Upper lobe of right lung (tissue), 1 donor: ENCODE measurements at regions not wholly inside any gene's neighbourhood (a gene's known extent, or its start where the extent isn't known, plus 50 kb on each side); places are given as distances from the start of the nearest gene placed in this dataset.

Experiments used
- ATAC-seq: fragments of 200-7000 bp; cut with Tn5 transposase; one replicate; pipeline ENCODE4 v1.9.1; 2020; ENCODE audit warnings: mild to moderate bottlenecking, moderate library complexity
- DNase-seq: peaks from one replicate; pipeline ENCODE4 v3.0.0-alpha.2; 2020
- H3K27ac ChIP-seq: fragments of 200-600 bp; one replicate; pipeline ENCODE4 v1.8.0; 2022
- H3K27me3 ChIP-seq: fragments of 200-600 bp; one replicate; pipeline ENCODE4 v1.8.0; 2022; ENCODE audit warnings: mild to moderate bottlenecking
- H3K36me3 ChIP-seq: fragments of 200-600 bp; one replicate; pipeline ENCODE4 v1.8.0; 2022
- H3K4me1 ChIP-seq: fragments of 200-600 bp; one replicate; pipeline ENCODE4 v1.8.0; 2022
- H3K4me3 ChIP-seq: fragments of 200-600 bp; one replicate; pipeline ENCODE4 v1.8.0; 2022; ENCODE audit warnings: mild to moderate bottlenecking
- H3K9me3 ChIP-seq: fragments of 200-600 bp; one replicate; pipeline ENCODE4 v1.8.0; 2022
- intact Hi-C: fragments of 100-400 bp; cut with DNase I; formaldehyde crosslinking; loops from one replicate; pipeline ENCODE4 v1.11.0; 2022
- TF ChIP-seq, protein P1 (sequence below): fragments of 200-600 bp; IDR thresholded peaks from one replicate; pipeline ENCODE4 v1.8.0; 2022; ENCODE audit warnings: antibody characterized with exemption
- donor health status: DM: no; HTN: yes; CAD: no; lungs with severe emphysema.

GRCh38 chr18:41145516-41145915 lies 809.5 kb upstream of the PIK3C3 start:
- Histone ChIP-seq H3K27me3 (no peaks in the 10 kb centered on the region), H3K36me3 (no peaks in the 10 kb centered on the region), H3K9me3 (no peaks in the 10 kb centered on the region), H3K4me1 (no peaks in the 10 kb centered on the region), H3K27ac (no peak overlapping the region), H3K4me3 (no peak overlapping the region)
- DNase-seq (no peak), ATAC-seq (no peak)
- intact Hi-C loops, result no loop called here
- TF ChIP-seq, protein P1, sequence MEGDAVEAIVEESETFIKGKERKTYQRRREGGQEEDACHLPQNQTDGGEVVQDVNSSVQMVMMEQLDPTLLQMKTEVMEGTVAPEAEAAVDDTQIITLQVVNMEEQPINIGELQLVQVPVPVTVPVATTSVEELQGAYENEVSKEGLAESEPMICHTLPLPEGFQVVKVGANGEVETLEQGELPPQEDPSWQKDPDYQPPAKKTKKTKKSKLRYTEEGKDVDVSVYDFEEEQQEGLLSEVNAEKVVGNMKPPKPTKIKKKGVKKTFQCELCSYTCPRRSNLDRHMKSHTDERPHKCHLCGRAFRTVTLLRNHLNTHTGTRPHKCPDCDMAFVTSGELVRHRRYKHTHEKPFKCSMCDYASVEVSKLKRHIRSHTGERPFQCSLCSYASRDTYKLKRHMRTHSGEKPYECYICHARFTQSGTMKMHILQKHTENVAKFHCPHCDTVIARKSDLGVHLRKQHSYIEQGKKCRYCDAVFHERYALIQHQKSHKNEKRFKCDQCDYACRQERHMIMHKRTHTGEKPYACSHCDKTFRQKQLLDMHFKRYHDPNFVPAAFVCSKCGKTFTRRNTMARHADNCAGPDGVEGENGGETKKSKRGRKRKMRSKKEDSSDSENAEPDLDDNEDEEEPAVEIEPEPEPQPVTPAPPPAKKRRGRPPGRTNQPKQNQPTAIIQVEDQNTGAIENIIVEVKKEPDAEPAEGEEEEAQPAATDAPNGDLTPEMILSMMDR, result no peak

DNA sequence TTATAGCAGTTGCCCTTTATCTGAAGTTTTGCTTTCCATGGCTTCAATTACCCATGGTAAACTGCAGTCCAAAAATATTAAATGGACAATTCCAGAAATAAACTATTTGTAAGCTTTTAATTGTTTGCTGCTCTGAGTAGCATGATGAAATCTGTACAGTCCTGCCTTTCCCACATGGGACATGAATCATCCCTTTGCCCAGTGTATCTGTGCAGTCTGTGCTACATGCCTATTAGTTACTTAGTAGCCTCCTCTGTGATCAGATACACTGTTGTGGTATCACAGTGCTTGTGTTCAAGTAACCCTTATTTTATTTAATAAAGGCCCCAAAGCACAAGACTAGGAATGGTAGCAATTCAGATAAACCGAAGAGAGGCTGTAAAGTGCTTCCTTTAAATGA lies 810.6 kb upstream of the PIK3C3 start:
- H3K4me1 ChIP-seq, result no peaks in the 10 kb centered on the region
- intact Hi-C loops, result no loop called here
- no peaks in the 10 kb centered on the region for H3K9me3 ChIP-seq
- no peaks in the 10 kb centered on the region for H3K36me3 ChIP-seq
- TF ChIP-seq, protein P1, result no peak
- DNase-seq (no peak), ATAC-seq (no peak)
- H3K27me3 ChIP-seq, result no peaks in the 10 kb centered on the region
- H3K4me3 ChIP-seq, result no peak overlapping the region
- no peak overlapping the region for H3K27ac ChIP-seq

DNA sequence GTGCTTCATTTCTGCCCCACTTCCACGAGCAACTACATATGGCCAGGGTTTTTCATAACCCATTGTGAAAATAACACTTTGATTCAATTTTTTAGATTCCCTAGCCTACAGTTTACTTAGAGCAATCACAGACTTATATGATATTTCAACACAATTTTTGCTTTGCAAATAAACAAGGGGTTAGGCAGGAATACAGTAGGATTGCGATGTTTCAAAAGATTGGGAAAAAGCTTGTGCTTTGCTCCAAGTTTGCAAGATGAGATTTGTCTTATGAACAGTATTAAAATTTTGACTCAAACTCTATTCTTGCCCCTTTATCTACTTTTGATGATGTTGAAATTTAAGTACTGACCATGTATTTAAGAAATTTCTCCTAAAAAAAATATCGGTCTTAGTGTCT lies 814.5 kb upstream of the PIK3C3 start:
- DNase-seq, result no peak
- no peaks in the 10 kb centered on the region for H3K36me3 ChIP-seq
- TF ChIP-seq, protein P1, result no peak
- intact Hi-C loops, result no loop called here
- H3K27me3 ChIP-seq, result no peaks in the 10 kb centered on the region
- H3K9me3 ChIP-seq, result no peaks in the 10 kb centered on the region
- no peak overlapping the region for H3K4me3 ChIP-seq
- ATAC-seq, result no peak
- no peak overlapping the region for H3K27ac ChIP-seq
- no peaks in the 10 kb centered on the region for H3K4me1 ChIP-seq

GRCh38 chr18:41135146-41135545 lies 819.9 kb upstream of the PIK3C3 start:
- Histone ChIP-seq H3K27me3 (no peaks in the 10 kb centered on the region), H3K4me3 (no peak overlapping the region), H3K36me3 (no peaks in the 10 kb centered on the region), H3K27ac (no peak overlapping the region), H3K9me3 (no peaks in the 10 kb centered on the region), H3K4me1 (no peaks in the 10 kb centered on the region)
- DNase-seq (no peak), ATAC-seq (no peak)
- TF ChIP-seq, protein P1, result no peak
- intact Hi-C loops, result no loop called here

DNA sequence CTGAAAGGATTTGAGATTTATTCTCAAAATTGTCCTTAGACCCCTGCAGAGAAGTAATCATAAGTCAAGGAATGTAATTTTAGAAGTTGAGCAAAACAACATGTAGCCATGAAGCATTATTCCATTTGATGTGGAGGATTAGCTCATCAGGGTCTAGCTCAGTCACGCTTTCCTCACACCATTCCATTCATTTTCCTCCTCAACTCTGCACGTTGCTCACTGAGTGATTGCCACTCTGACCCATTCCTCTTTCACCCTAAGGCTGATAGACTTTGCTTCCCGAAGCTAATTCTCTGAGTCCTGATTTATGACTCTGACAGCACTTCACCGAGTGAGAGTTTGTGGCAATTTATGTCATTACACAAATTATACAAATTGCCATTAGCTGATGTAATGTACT lies 820.6 kb upstream of the PIK3C3 start:
- ATAC-seq (no peak), DNase-seq (no peak)
- Histone ChIP-seq H3K27me3 (no peaks in the 10 kb centered on the region), H3K9me3 (no peaks in the 10 kb centered on the region), H3K4me1 (no peaks in the 10 kb centered on the region), H3K36me3 (no peaks in the 10 kb centered on the region), H3K4me3 (no peak overlapping the region), H3K27ac (no peak overlapping the region)
- intact Hi-C loops, result no loop called here
- TF ChIP-seq, protein P1, result no peak

- TF ChIP-seq, protein P1, result no peak
- Histone ChIP-seq H3K4me1 (no peaks in the 10 kb centered on the region), H3K27me3 (no peaks in the 10 kb centered on the region), H3K27ac (no peak overlapping the region), H3K36me3 (no peaks in the 10 kb centered on the region), H3K4me3 (no peak overlapping the region), H3K9me3 (no peaks in the 10 kb centered on the region)
- intact Hi-C loops, result no loop called here
- no peak for DNase-seq
- no peak for ATAC-seq
These were observed 824.0 kb upstream of the PIK3C3 start for GRCh38 chr18:41131050-41131449.
